ENCODE measurements at regions not wholly inside any gene's neighbourhood (a gene's known extent, or its start where the extent isn't known, plus 50 kb on each side); places are given as distances from the start of the nearest gene placed in this dataset.

DNA sequence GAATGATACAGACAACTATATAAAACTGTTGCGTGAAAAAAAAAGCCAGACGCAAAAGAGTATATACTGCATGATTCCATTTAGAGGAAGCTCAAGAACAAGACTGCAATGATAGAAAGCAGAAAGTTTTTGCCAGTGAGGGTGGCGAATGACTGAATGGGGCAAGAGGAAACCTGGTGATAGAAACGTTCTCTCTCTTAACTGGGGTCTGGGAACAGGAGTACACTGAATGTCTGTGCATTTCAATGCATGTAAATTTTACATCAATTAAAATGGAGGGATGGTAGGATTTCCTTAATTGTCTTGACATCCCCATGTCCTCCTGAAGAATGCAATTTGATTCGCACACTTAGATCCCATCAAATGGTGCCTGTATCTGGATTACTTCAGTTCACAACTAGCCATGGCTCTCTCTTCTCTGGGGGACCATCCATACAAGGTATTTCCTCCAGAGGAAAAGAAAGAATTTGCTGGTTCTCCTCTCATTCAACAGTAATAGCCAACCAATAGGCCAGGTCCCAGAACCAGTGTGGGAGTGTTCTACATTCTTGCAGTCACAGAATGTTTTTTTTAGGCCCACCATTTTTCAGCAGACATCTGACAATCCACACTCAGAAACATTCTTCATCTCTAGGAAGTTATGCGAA, 221.0 kb upstream of the KLF14 start:
- H3K36me3 ChIP-seq (ENCODE audit: control insufficient read depth, insufficient read depth, low read length) = peaks cover 3% of the 10 kb centered on the region
- H2AFZ ChIP-seq (ENCODE audit: low read length) = no peak overlapping the region
- peaks cover 85% of the 10 kb centered on the region for H3K79me2 ChIP-seq (ENCODE audit: control insufficient read depth, insufficient read depth, low read length)
- H3K4me1 ChIP-seq (ENCODE audit: control insufficient read depth, extremely low read depth, insufficient read depth, low read length) = peaks cover 11% of the 10 kb centered on the region
- no peaks in the 10 kb centered on the region for H3K9me3 ChIP-seq (ENCODE audit: control insufficient read depth, insufficient read depth, low read depth, low read length)
- H3K27me3 ChIP-seq (ENCODE audit: control insufficient read depth, insufficient read depth, low read length) = no peaks in the 10 kb centered on the region
- no peak overlapping the region for H3K9ac ChIP-seq (ENCODE audit: insufficient read depth, low read length)
- TF ChIP-seq CTCF (conservative IDR thresholded peaks at IDR 0.05 in 1 of 2, IDR thresholded peaks at IDR 0.05 in 1 of 2; ENCODE audit: low read depth in 1 of 2, low read length in 2 of 2) = no peak
- TF ChIP-seq EZH2 (IDR thresholded peaks at IDR 0.05; ENCODE audit: low read length, missing control alignments) = no peak
- DNase-seq (ENCODE audit: low read depth in 2 of 2) = no peak
- no peak overlapping the region for H3K4me3 ChIP-seq (replicated peaks in 1 of 4; ENCODE audit: control extremely low read depth in 1 of 4, insufficient read depth in 1 of 4, low read depth in 3 of 4, low read length in 4 of 4)
- peak overlapping the region; percentile 4 for H3K27ac ChIP-seq (ENCODE audit: insufficient read depth, low read length)
- H3K4me2 ChIP-seq (ENCODE audit: extremely low read depth, insufficient read depth, low read length) = no peak overlapping the region
- H4K20me1 ChIP-seq (ENCODE audit: control insufficient read depth, extremely low read depth, insufficient read depth, low read length) = no peaks in the 10 kb centered on the region

DNA sequence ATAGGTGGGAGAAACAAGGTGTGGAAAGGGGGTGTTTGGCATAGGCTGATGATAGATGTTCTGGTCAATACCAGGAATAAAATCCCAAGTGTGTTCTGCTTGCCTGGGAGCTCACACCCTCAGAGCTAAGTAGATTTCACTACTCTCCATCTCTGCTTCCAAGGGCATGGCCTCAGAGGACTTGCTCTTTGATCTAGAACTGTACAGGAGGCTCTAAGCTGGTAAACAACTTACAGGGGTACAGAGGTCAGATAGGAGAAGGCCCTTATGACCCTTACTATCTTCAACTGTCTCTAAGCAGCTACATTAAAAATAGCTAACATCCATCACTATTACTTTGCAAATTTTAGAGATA, 221.5 kb upstream of the KLF14 start:
- H3K79me2 ChIP-seq (ENCODE audit: control insufficient read depth, insufficient read depth, low read length) = peaks cover 80% of the 10 kb centered on the region
- H3K4me3 ChIP-seq (replicated peaks in 1 of 4; ENCODE audit: control extremely low read depth in 1 of 4, insufficient read depth in 1 of 4, low read depth in 3 of 4, low read length in 4 of 4) = no peak overlapping the region

More for the DNA sequence above, 221.5 kb upstream of the KLF14 start:
- no peak overlapping the region for H3K4me2 ChIP-seq (ENCODE audit: extremely low read depth, insufficient read depth, low read length)
- peaks cover 3% of the 10 kb centered on the region for H3K36me3 ChIP-seq (ENCODE audit: control insufficient read depth, insufficient read depth, low read length)
- TF ChIP-seq CTCF (conservative IDR thresholded peaks at IDR 0.05 in 1 of 2, IDR thresholded peaks at IDR 0.05 in 1 of 2; ENCODE audit: low read depth in 1 of 2, low read length in 2 of 2) (no peak), EZH2 (IDR thresholded peaks at IDR 0.05; ENCODE audit: low read length, missing control alignments) (no peak)
- H3K27me3 ChIP-seq (ENCODE audit: control insufficient read depth, insufficient read depth, low read length) = no peaks in the 10 kb centered on the region
- peaks cover 11% of the 10 kb centered on the region for H3K4me1 ChIP-seq (ENCODE audit: control insufficient read depth, extremely low read depth, insufficient read depth, low read length)
- peak overlapping the region; percentile 4 for H3K27ac ChIP-seq (ENCODE audit: insufficient read depth, low read length)
- no peak for DNase-seq (ENCODE audit: low read depth in 2 of 2)
- H2AFZ ChIP-seq (ENCODE audit: low read length) = no peak overlapping the region
- no peaks in the 10 kb centered on the region for H3K9me3 ChIP-seq (ENCODE audit: control insufficient read depth, insufficient read depth, low read depth, low read length)
- H4K20me1 ChIP-seq (ENCODE audit: control insufficient read depth, extremely low read depth, insufficient read depth, low read length) = no peaks in the 10 kb centered on the region
- no peak overlapping the region for H3K9ac ChIP-seq (ENCODE audit: insufficient read depth, low read length)
